AG09309 (cell line): ENCODE measurements at regions not wholly inside any gene's neighbourhood (a gene's known extent, or its start where the extent isn't known, plus 50 kb on each side); places are given as distances from the start of the nearest gene placed in this dataset.

Source experiments
- DNase-seq: peaks from one replicate; pipeline ENCODE4 v3.0.0-alpha.2; 2010; ENCODE audit warnings: low read depth
- H3K4me3 ChIP-seq: 2 replicates; pipeline ENCODE4 v1.5.1; 2011; ENCODE audit warnings: mild to moderate bottlenecking, low read depth, low read length, moderate library complexity; ENCODE audit not compliant: control insufficient read depth
- TF ChIP-seq, protein P1 (sequence below): IDR thresholded peaks from 2 replicates; pipeline ENCODE4 v1.5.1; 2011; ENCODE audit warnings: mild to moderate bottlenecking, low read depth, low read length, inconsistent platforms; ENCODE audit not compliant: insufficient read depth, control insufficient read depth; ENCODE audit errors: missing control alignments

DNA sequence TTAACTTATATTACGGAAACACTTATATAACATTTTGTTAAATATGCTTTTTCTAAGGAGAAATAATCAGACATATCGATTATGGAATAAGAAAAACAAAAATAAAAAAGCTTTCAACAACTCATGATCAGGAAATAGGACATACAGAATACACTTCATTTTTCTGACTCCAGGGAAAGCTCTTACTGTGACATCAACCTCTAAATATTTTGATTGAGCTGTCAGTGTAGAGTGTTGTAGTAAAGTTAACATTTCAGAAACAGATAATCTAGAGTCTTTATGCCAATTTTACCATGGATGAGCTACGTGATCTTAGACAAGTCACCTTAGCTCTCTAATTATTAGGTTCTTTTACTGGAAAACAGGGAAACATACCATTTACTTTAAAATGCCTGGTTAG is 218.9 kb upstream of the SORCS1 start:
- TF ChIP-seq, protein P1, sequence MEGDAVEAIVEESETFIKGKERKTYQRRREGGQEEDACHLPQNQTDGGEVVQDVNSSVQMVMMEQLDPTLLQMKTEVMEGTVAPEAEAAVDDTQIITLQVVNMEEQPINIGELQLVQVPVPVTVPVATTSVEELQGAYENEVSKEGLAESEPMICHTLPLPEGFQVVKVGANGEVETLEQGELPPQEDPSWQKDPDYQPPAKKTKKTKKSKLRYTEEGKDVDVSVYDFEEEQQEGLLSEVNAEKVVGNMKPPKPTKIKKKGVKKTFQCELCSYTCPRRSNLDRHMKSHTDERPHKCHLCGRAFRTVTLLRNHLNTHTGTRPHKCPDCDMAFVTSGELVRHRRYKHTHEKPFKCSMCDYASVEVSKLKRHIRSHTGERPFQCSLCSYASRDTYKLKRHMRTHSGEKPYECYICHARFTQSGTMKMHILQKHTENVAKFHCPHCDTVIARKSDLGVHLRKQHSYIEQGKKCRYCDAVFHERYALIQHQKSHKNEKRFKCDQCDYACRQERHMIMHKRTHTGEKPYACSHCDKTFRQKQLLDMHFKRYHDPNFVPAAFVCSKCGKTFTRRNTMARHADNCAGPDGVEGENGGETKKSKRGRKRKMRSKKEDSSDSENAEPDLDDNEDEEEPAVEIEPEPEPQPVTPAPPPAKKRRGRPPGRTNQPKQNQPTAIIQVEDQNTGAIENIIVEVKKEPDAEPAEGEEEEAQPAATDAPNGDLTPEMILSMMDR: no peak

DNA sequence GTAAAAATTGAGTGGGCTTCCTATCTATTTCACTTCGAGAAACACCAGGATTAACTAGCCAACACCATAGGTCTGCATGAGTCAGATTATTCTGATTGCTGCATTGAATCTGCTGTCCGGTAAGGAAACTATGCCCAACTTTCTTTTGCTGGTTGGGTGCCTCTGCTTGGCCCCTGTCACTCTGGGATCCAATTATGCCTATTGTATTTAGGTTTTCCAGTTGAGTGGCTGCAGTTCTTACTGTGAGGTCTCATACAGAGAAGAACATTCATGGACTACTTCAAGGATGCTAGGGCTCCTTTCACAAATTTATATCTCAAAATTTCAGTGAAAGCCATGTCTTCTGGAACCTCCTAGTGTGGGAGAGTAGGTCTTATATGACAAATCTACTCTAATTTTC is 215.1 kb upstream of the SORCS1 start:
- TF ChIP-seq, protein P1: no peak
- DNase-seq: no peak
- no peak overlapping the region for H3K4me3 ChIP-seq

More for the DNA sequence above, 218.9 kb upstream of the SORCS1 start:
- no peak for DNase-seq
- H3K4me3 ChIP-seq: no peak overlapping the region

DNA sequence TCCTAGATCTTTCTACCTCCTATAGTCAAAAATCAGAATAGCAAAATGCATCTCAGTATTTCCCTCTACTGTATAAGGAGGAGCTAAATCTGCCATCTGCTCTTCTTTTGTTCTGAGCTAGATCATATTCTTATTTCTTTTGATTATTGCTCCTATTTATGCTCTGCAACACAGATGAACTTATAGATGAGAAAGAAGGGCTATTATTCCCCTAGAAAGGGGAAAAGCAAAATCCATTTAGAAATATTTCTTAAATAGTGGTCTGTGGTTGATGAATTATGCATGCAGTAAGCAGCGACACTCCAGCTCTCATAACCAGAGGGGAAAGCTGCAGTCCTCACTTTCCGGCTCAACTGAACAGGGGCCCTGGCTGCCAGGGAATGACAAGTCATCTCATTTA is 207.3 kb upstream of the SORCS1 start:
- no peak overlapping the region for H3K4me3 ChIP-seq
- DNase-seq: no peak
- TF ChIP-seq, protein P1: no peak

DNA sequence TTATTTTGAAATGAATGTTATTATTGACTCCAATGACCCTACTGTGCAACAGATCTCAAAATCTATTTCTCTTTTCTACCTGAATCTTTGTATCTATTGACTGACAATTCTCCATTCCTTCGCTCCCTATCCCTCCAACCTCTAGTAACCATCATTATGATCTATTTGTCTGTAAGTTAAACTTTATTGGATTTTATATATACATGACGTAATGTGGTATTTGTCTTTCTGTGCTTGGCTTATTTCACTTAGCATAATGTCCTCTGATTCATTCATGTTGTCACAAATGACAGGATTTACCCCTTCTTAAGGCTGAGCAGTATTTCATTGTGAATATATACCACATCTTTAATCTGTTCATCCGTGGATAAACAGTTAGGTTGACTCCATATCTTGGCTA is 200.4 kb upstream of the SORCS1 start:
- DNase-seq: no peak
- TF ChIP-seq, protein P1: no peak
- H3K4me3 ChIP-seq: no peak overlapping the region

DNA sequence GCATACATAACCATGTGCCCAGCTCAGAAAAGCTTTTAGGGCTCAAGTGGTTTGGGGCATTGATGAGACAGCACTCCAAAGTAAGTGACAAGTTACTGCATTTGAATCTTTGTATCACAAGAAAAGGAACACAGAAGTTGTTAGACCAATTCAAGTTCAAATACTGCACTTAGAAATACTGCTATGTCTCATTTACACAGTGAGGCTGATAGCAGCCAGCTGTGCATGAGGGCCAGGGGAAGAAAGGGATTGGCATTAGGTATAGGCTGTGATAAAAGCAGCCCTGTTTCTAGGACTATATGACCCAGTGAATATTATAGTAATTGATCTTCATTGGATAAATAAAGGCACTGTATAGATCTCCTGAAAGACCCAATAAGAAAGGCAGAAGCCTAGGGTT is 197.8 kb upstream of the SORCS1 start:
- no peak overlapping the region for H3K4me3 ChIP-seq
- TF ChIP-seq, protein P1: no peak
- DNase-seq: no peak

DNA sequence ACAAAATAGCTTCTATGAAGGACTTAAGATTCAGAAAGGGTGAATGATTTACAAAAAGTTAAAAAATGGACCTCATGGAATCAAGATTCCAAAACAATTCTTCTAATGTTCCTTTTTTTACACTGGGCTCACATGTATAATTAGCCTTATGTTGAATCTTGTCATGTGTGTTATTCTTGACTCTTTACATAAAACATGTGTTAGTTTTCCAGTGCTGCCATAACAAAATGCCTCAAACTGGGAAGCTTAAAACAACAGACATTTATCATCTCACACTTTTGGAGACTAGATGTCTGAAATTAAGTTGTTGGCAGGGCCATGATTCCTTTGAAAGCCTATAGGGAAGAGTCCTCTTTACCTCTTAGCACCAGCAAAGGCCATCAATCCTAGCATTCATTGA is 192.5 kb upstream of the SORCS1 start:
- TF ChIP-seq, protein P1: no peak
- DNase-seq: no peak
- no peak overlapping the region for H3K4me3 ChIP-seq

DNA sequence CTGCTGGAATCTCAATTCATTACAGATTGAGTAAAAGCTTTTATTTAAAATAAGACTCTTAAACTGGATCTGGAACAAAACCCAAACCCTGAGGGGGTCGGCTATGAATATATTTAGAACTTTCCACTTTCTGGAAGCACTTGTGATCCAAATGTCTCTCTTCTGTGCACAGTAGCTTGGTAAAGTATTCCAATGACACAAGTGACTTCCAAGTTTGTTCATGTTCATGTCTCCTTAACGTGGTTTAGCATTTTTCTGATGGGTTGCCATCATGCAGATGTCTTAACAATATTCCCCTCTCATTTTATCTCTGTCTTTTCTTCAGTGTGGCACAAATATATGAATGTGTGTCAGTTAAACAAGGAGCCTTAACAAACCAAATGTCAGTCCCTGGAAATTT is 191.9 kb upstream of the SORCS1 start:
- no peak overlapping the region for H3K4me3 ChIP-seq
- DNase-seq: no peak

More for the DNA sequence above, 191.9 kb upstream of the SORCS1 start:
- TF ChIP-seq, protein P1: no peak
